K562 (cell line): ENCODE measurements at regions not wholly inside any gene's neighbourhood (a gene's known extent, or its start where the extent isn't known, plus 50 kb on each side); places are given as distances from the start of the nearest gene placed in this dataset.

Experiments
- BMI1 ChIP-seq: fragments of 150-350 bp; IDR thresholded peaks from 2 replicates; pipeline ENCODE4 v1.6.1; 2014; ENCODE audit warnings: low read length
- ILK ChIP-seq: fragments of 450-650 bp; IDR thresholded peaks from 2 replicates; pipeline ENCODE4 v1.6.1; 2016; ENCODE audit warnings: missing genetic modification characterization, low read depth, mild to moderate bottlenecking, missing compliant biosample characterization, moderate library complexity, borderline replicate concordance
- MGA ChIP-seq: fragments of 450-650 bp; IDR thresholded peaks from 2 replicates; pipeline ENCODE4 v1.6.1; 2016; ENCODE audit warnings: mild to moderate bottlenecking, moderate library complexity
- MIER1 ChIP-seq: fragments of 450-650 bp; IDR thresholded peaks from 2 replicates; pipeline ENCODE4 v1.6.1; 2016; ENCODE audit warnings: antibody characterized with exemption, mild to moderate bottlenecking, low read depth
- NCOA1 ChIP-seq: fragments of 450-650 bp; IDR thresholded peaks from 2 replicates; pipeline ENCODE4 v1.6.1; 2016; ENCODE audit warnings: low read depth
- NR4A1 ChIP-seq, 2 experiments: fragments of 250-450 bp in 1 of 2; fragments of 450-650 bp in 1 of 2; sonication (Bioruptor Pico) in 1 of 2; IDR thresholded peaks; 2 replicates each; pipeline versions ENCODE4 v1.4.0 to v1.6.1; 2016 to 2020; ENCODE audit warnings: mild to moderate bottlenecking in 2 of 2, missing compliant biosample characterization in 1 of 2, missing genetic modification characterization in 1 of 2, moderate library complexity in 1 of 2
- STAT5B ChIP-seq: fragments of 250-450 bp; sonication (Bioruptor Pico); IDR thresholded peaks from 2 replicates; pipeline ENCODE4 v1.8.0; 2021; ENCODE audit warnings: mild to moderate bottlenecking, inconsistent platforms
- TBP ChIP-seq: optimal IDR thresholded peaks from 2 replicates; pipeline ENCODE3; 2011; ENCODE audit warnings: low read depth, low read length, improper control_type of control experiment
- ZNF175 ChIP-seq: fragments of 200-800 bp; sonication (Bioruptor generic); IDR thresholded peaks from 2 replicates; pipeline ENCODE4 v1.6.1; 2016; ENCODE audit warnings: low read depth, mild to moderate bottlenecking, missing genetic modification characterization, missing compliant biosample characterization
- ZNF184 ChIP-seq: sonication (generic); formaldehyde crosslinking; IDR thresholded peaks from 2 replicates; pipeline ENCODE4 v1.5.0; 2020; ENCODE audit warnings: missing genetic modification reagents

- no peak for TF ChIP-seq ILK
- TF ChIP-seq ZNF175 (CRISPR knock-in tag) = no peak
- no peak for TF ChIP-seq TBP
- TF ChIP-seq MGA = no peak
- no peak for TF ChIP-seq STAT5B
- TF ChIP-seq NCOA1 = no peak
- no peak for TF ChIP-seq NR4A1 (CRISPR knock-in tag; IDR thresholded peaks at IDR 0.05)
- no peak for TF ChIP-seq NR4A1 (tag; IDR thresholded peaks at IDR 0.05)
- no peak for TF ChIP-seq BMI1
- no peak for TF ChIP-seq ZNF184 (CRISPR knock-in tag)
- TF ChIP-seq MIER1 = no peak
Measured at GRCh38 chr5:89374144-89374784, 491.3 kb upstream of the MEF2C start (continued).
